22Rv1 (cell line): ENCODE measurements at regions not wholly inside any gene's neighbourhood (a gene's known extent, or its start where the extent isn't known, plus 50 kb on each side); places are given as distances from the start of the nearest gene placed in this dataset.

ENCODE experiments used
- H3K27ac ChIP-seq: fragments of 450-650 bp; 2 replicates; pipeline ENCODE4 v1.5.1; 2017
- ZFX ChIP-seq: fragments of 450-650 bp; IDR thresholded peaks from 2 replicates; pipeline ENCODE4 v1.6.1; 2017; ENCODE audit warnings: antibody characterized with exemption, borderline replicate concordance
- TF ChIP-seq, protein P1 (sequence below): fragments of 450-650 bp; IDR thresholded peaks from 2 replicates; pipeline ENCODE4 v1.5.1; 2017; ENCODE audit warnings: mild to moderate bottlenecking

DNA sequence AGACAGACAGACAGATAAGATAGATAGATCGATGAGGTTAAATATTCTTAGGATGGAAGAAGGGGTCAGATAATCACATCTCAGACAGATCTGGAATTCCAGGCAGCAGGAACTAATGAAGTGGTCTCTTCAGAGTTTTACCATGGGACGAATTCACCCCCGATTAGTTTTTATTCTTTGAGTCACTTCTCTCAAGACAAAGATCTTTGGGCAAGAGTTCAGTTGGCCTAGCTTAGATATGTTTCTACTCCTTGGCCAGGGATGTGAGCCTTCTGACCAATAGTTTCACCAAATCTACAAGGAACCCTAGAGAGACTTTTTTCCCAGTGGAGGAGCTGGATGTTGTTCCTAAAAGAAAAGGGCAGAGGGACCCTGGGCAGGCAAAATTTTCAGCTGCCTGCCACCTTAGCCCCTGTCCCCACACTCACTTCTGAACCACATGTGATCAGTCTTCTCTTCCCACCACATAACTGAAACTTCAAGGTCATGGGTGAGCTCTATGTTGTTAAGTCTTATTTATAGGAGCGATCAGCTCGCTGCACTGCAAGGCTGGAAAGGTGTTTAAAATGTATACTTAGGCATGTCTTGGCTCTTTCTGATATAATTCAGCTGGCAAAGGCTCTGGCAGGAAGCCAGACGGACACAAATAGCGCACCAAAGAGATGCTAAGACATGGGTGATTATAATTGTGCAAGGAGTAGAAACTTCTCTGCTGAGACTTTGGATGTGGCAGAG is 132.9 kb downstream of the PALM2AKAP2 start:
- TF ChIP-seq, protein P1, sequence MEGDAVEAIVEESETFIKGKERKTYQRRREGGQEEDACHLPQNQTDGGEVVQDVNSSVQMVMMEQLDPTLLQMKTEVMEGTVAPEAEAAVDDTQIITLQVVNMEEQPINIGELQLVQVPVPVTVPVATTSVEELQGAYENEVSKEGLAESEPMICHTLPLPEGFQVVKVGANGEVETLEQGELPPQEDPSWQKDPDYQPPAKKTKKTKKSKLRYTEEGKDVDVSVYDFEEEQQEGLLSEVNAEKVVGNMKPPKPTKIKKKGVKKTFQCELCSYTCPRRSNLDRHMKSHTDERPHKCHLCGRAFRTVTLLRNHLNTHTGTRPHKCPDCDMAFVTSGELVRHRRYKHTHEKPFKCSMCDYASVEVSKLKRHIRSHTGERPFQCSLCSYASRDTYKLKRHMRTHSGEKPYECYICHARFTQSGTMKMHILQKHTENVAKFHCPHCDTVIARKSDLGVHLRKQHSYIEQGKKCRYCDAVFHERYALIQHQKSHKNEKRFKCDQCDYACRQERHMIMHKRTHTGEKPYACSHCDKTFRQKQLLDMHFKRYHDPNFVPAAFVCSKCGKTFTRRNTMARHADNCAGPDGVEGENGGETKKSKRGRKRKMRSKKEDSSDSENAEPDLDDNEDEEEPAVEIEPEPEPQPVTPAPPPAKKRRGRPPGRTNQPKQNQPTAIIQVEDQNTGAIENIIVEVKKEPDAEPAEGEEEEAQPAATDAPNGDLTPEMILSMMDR, result no peak
- no peak for TF ChIP-seq ZFX
- no peak overlapping the region for H3K27ac ChIP-seq

DNA sequence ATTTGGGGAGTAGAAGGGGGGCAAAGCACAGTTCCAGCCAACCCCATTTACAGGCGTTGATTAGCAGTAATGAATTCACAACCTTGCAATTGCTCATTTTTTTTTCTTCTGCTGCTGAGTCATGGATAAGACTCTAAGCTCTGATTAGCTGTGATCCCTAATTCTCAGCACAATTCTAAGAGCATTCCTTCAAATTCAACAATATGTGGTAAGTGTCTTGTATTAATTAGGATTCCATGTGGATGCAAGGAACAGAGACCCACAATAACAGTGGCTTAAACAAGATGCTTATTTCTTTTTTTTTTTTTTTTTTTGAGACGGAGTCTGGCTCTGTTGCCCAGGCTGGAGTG is 133.4 kb downstream of the PALM2AKAP2 start:
- H3K27ac ChIP-seq, result no peak overlapping the region
- TF ChIP-seq, protein P1, result no peak
- TF ChIP-seq ZFX, result no peak

DNA sequence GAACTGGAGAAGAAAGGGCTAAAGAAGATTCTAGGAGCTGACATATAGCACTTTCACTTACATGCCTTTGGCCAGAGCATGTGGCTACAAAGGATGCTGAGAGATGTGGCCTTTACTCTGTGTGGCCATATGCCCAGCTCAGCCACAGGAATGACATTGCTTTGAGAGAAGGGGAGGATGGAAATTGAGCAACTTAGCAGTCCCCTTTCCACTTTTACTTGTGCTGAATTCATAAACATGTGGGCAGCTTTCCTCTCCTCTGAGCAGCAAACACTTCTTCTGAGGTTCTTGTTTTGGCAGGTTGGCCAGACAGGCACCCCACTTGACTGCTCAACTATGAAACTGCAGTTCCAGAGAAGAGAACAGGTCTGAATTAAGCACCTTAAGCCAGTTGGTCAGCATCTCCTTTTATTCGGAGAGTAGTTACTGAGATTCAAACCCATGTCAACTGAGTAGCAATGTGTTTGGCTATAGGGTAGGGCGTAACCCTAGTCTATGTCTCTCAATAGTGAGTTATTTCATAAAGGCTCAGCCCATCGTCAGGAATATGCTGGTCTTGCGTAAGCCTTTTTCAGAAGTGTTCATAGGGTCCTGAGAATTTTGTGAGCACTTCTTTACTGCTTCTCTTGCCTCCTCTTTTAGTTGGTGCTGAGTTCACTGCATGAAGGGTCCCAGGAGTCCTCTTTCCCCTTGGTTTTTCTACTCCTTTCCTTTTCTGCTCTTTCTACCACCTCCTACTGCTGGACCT is 134.5 kb downstream of the PALM2AKAP2 start:
- no peak overlapping the region for H3K27ac ChIP-seq
- no peak for TF ChIP-seq ZFX
- TF ChIP-seq, protein P1, result no peak

DNA sequence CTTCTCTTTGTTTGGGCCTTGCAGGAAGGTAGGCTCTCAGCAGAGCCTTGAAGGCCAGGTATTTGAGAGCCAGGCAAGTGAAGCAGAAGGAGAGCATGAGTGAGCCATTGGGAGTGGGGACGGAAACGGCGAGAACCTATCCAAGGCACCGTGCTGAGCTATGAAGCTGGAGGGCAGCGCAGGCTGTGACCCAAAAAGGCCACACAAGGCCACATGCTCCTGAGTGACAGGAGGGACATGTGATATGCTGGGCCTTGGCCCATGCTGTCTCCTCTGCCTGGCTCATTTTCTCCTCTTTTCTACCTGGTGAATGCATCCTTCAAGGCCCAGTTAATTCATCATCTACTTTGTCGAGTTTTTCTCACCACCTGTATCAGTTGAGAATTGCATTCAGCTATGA is 136.3 kb downstream of the PALM2AKAP2 start:
- TF ChIP-seq, protein P1, result no peak
- TF ChIP-seq ZFX, result no peak

DNA sequence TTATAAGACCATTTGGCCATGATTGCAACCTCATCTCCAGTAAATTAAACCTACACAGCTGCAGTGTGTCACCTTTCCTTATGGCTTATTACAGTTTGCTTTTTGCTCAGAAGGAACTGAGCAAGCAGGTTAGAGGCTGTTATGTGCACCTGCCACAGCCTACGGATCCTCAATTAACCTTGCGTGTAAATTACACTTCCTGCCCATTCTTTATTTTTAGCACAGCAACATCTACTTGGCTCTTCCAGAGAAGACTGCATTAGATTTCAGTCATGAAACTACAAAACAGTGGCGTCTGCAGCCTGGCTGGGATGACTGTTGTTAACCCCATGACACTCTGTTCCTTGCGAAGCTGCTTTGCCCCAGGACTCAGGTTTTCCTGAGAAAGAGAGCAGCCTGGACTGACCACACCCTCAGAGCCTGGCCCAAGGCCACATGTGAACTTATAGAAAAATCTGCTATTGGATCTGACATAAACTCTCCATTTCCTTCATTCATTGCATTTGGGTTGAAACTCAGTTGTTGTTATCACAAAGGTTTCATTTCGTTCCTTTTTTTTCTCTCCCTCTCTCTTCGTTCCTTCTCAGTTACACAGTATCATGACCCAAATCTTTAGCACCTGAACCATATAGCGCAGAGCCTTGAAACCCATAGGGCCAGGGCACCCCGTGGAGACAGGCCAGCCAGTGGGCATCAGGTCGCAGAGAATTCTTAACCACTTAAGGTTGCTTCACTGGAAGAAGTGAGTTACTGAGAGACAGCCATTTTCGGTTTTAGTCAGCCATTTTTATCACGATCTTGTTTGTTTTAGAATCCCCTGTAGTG is 138.6 kb downstream of the PALM2AKAP2 start:
- no peak overlapping the region for H3K27ac ChIP-seq

More for the DNA sequence above, 136.3 kb downstream of the PALM2AKAP2 start:
- H3K27ac ChIP-seq, result no peak overlapping the region

DNA sequence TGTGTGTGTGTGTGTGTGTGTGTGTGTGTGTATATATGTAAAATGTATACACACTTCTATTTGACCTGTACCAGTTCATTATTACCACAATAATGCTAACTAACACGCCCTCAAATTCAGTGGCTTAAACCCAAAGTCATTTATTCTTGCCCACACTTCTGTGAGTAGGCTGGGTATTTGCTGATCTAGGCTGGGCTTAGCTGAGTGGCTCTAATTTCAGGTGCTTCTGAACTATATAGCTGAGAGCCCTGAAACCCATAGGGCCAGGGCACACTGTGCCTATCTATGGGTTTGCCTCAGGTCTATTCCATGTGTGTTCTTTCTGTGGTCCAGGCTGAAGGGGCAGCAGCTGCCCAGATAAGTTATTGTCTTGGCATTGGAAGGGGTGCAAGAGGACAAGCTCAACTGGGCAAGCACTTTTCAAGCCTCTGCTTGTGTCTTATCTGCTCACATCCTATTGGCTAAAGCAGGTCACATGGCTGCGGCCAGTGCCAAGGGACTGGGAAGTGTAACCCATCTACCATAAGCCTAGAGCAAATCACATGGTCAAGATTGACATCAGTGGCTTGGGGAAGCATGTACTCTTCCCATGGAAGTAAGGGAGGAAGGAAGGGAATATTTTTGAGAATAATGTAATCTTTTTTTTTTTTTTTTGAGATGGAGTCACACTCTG is 139.9 kb downstream of the PALM2AKAP2 start:
- no peak overlapping the region for H3K27ac ChIP-seq
- TF ChIP-seq ZFX, result no peak
- TF ChIP-seq, protein P1, result no peak

More for the DNA sequence above, 138.6 kb downstream of the PALM2AKAP2 start:
- TF ChIP-seq, protein P1, result no peak
- no peak for TF ChIP-seq ZFX
